HS-5 (cell line): ENCODE measurements at regions not wholly inside any gene's neighbourhood (a gene's known extent, or its start where the extent isn't known, plus 50 kb on each side); places are given as distances from the start of the nearest gene placed in this dataset.

Experiments
- DNase-seq: peaks from one replicate; pipeline ENCODE4 v3.0.0-alpha.2; 2012; ENCODE audit warnings: low read depth

GRCh38 chr13:108156749-108157148, 58.6 kb downstream of the LIG4 start:
- no peak for DNase-seq

DNA sequence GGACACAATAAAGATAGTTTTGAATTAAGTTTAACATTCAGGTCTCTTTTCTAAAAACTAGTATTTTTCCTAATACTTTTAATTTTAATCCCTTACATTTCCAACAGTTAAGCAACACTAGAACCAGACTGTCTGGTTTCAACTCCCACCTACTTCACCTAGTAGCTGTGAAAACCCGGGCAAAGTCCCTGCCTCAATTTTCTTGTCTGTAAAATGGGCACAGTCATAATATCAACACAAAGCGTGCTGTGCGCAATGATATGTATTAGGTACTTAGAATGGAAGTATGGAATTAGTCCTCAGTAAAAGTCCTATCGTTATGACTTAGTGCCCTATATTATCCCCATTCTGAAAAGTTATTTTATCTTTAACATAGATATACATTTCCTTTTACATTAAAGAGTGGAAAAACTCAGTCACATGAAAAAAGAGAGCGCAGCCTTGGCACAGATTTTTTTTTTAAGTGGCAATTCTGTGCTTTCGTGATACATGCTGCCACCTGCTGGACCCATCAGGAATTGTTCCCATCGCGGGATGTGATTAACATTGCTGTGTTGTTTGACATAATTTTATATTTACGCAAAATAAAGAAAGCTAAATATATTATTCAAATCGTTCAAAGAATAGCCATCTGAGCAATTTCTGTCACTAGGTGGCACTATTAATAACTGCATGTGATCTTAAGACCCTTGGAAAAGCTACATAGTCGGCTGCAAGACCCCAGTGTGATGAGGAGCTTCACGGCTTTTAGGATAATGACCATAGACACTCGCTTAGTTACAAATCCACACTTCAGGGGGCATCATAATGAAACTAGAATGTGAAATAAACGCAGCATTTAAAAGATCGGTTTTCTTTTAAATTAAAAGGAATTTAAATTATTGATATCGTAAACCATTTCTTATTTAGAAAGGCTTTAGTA, 59.9 kb downstream of the LIG4 start:
- DNase-seq: no peak

GRCh38 chr13:108154421-108154858, 60.9 kb downstream of the LIG4 start:
- no peak for DNase-seq

- DNase-seq: no peak
Observed at GRCh38 chr13:108146642-108147041, 68.7 kb downstream of the LIG4 start.

GRCh38 chr13:108142702-108143436, 72.5 kb downstream of the LIG4 start:
- DNase-seq: no peak

DNA sequence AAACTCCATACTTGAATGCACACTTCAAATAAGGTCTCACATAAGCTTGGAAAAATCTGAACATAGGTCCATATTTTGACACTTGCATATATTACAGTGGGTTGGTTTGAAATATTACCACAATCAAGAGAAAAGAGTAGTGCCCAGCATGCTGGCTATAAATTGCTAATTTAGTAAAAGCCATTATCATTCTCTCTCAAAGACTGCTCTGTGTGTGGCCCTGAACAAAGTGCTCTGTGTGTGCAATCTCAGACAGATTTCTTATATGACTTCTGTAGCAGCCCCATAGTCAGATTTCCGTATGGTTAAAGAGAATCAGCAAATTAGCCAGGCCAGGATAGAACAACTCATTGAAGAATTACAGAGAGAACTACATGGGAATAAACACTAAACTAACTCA, 78.2 kb downstream of the LIG4 start:
- DNase-seq: no peak

- DNase-seq: no peak
Observed at GRCh38 chr13:108127406-108127805, 87.9 kb downstream of the LIG4 start.

DNA sequence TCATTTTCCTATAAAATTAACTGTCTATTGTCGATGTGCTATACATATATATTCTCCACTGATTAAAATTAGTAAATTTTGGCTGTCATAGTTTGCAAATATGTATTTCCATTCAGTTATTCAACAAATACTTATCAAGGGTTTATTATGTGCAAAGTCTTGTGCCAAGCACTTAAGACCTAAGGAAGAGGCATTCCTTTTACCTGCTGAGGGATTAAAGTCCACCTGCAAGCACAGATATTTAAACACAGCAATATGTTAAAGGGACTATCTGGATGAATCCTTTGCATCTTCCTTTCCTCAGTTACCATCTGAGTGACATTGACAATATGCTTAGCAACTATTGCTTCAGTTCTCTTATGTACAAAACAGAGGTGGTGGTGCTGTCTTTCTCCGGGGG, 89.3 kb downstream of the LIG4 start:
- DNase-seq: no peak

DNA sequence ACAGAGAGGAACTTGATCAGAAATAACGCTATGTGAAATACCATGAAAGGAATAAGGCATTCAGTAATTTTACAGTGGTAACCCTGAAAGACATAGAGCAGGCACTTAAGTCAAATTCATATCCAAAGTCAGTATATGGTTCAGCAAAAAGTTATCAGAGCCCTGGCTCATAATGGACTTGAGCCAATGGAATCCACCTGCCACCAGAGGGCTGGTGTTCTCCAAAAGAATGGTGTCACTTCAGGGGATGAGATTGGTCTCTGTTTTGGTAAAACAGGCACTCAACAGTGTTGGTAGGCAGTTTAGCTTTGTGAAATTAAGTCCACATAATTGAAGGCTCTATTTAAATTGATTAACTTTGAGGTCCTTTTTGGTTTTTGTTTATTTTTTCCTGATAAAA, 93.9 kb downstream of the LIG4 start:
- no peak for DNase-seq

- no peak for DNase-seq
Observed at GRCh38 chr13:108120856-108121255, 94.5 kb downstream of the LIG4 start.

DNA sequence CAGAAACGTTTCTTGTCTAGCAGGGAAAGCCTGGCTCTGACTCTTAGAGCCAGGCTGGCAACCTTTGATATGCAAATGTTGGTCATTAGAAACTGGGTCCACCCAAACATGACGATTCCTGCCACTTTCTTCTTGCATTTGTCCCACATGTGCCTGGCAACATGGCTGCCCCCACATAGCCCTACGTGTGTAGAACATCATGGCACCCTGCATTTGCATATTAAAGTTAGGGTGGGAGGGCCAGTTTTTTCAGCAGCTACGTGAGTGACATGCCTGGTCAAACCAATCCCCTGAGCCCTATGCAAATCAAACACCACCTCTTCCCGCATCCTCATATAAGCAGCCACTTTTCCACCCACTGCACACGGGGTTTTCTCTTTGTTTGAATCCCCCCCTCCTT, 95.0 kb downstream of the LIG4 start:
- DNase-seq: no peak

DNA sequence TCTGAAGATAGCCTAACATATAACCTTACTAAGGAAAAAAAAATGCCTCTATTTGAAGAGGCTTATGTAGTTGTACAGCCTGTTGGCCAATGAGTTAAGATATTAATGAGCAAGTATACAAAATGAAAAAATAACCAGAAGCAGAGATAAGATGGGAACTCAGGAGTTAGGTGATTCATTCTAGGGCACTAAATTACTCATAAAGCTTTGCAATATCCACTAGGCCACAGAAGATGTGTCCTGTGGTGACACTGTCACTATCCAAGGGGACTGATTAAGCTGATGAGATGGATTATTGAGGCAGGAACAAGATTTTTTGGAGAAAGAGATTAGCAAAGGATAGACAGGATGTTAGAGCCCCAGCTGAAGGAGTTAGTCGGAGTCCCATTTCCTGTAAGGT, 99.6 kb downstream of the LIG4 start:
- no peak for DNase-seq

DNA sequence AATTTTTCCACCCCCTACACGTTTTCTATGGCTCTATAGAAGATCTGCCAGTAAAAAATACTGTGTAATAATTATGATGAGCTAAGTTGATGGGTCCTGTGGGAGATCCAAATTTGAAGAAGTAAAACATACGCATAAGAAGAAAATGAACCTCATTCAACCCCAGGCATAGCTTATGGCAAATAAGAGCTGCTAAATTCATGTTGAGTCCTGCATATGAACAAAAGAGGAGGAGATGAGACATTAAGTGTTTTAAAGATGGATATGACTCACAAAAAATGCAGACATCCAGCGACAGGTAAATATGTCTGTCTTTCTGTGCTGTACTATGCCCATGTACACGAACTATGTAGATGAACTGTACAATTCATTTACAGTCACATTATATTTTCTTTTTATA, 101.9 kb downstream of the LIG4 start:
- DNase-seq: no peak

DNA sequence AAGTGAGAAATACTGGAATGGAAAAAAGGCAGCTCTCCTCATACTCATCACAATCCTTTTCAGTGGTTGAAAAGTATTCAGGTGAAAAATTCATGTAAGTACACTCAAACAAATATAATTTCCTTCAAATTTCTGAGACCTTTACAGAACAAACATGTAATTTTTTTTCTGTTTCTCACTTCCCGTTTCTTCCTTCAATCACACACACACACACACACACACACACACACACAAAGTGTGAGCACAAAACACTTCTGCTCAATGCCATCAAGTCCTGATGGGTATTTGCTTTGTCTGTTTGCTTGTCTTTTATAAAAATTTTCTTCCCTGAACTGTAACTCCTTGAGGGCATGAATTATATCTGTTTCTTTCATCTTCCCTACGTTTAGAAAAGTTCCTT, 110.6 kb downstream of the LIG4 start:
- DNase-seq: no peak

DNA sequence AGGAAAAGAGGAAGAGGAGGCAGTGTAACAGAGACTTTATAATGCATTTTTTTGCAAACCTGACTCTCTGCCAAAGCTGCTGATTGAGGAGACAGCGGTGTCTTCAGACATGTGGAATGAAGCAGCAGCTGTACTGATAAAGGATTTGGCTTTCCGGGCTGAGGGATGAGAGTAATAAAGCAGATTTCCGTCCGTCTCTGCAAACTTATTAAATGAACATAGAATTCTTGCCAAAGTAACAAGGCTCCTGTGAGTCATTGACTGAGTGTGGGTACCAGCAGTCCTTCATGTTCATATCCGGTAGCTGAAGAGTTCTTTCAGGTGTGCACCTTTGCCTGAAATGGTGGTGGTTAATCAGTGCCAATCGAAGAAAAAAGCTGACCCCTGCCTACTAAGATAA, 112.6 kb downstream of the LIG4 start:
- DNase-seq: no peak

GRCh38 chr13:108096301-108096915, 118.9 kb downstream of the LIG4 start:
- DNase-seq: no peak

GRCh38 chr13:108095036-108095435, 120.3 kb downstream of the LIG4 start:
- DNase-seq: no peak

DNA sequence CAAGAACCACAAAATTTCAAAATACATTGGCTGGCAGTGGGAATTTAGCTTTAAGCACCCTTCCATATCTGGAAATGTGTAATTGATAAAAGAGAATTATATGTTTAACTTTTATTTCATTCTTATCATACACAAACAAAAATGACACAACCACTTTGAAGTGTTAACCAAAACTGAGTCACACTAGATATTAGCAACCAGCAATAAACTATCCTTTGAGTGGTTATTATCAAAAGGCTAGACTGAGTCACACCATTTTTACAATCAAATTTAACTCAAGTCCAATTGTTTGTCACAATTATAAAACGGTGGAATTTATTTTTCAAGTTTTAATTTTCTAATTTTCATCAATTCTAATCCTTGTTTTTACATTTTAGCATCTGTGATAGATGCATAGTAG, 121.7 kb downstream of the LIG4 start:
- no peak for DNase-seq

GRCh38 chr13:108087810-108088209, 127.5 kb downstream of the LIG4 start:
- no peak for DNase-seq

- DNase-seq: no peak
Observed at GRCh38 chr13:108086678-108087077, 128.7 kb downstream of the LIG4 start.

- no peak for DNase-seq
Observed at GRCh38 chr13:108084840-108085239, 130.5 kb downstream of the LIG4 start.

- no peak for DNase-seq
Observed at GRCh38 chr13:108083056-108083455, 132.3 kb downstream of the LIG4 start.

DNA sequence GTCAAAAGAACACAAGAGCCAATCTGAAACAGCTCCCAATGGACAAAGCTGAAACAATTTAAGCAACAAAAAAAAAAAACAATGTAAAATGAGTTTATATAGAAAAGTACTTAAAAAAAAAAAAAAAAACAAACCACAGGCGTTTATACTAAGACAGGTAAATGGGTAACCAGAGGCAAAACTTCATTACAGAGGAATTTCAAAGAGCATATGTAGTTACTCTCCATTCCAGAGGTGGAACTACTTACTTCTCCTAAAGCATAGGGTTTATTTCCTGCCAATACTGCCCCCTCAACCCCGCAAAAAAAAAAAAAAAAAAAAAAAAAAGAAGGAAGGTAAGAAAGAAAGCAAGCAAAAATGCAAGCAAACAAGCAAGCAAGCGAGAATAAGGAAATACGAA, 132.9 kb downstream of the LIG4 start:
- DNase-seq: no peak
